ENCODE measurements at regions not wholly inside any gene's neighbourhood (a gene's known extent, or its start where the extent isn't known, plus 50 kb on each side); places are given as distances from the start of the nearest gene placed in this dataset.
"Not testable (repeated sequence)": the region's sequence is repeated elsewhere in the genome, so short reads cannot be mapped to it uniquely, and the experiment has no call there.

- no peak overlapping the region for H3K4me3 ChIP-seq (replicated peaks in 1 of 2; ENCODE audit: low read depth in 2 of 2, low read length in 2 of 2)
- TF ChIP-seq, protein P1, sequence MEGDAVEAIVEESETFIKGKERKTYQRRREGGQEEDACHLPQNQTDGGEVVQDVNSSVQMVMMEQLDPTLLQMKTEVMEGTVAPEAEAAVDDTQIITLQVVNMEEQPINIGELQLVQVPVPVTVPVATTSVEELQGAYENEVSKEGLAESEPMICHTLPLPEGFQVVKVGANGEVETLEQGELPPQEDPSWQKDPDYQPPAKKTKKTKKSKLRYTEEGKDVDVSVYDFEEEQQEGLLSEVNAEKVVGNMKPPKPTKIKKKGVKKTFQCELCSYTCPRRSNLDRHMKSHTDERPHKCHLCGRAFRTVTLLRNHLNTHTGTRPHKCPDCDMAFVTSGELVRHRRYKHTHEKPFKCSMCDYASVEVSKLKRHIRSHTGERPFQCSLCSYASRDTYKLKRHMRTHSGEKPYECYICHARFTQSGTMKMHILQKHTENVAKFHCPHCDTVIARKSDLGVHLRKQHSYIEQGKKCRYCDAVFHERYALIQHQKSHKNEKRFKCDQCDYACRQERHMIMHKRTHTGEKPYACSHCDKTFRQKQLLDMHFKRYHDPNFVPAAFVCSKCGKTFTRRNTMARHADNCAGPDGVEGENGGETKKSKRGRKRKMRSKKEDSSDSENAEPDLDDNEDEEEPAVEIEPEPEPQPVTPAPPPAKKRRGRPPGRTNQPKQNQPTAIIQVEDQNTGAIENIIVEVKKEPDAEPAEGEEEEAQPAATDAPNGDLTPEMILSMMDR (IDR thresholded peaks at IDR 0.05; ENCODE audit: low read depth, low read length): no peak
- peak in 1 of 2 donors; percentile 21 for DNase-seq (ENCODE audit: low read depth in 2 of 2)
These were observed 79.8 kb upstream of the DIO2 start for GRCh38 chr14:80291101-80291500.

DNA sequence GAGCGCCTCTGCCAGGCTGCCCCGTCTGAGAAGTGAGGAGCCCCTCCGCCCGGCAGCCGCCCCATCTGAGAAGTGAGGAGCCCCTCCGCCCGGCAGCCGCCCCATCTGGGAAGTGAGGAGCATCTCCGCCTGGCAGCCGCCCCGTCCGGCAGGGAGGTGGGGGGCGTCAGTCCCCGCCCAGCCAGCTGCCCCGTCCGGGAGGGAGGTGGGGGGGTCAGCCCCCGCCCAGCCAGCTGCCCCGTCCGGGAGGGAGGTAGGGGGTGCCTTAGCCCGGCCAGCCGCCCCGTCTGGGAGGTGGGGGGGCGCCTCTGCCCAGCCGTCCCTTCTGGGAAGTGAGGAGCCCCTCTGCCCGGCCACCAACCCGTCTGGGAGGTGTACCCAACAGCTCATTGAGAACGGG, 75.4 kb upstream of the DIO2 start:
- not testable (repeated sequence) for DNase-seq (ENCODE audit: low read depth in 2 of 2); H3K4me3 ChIP-seq (replicated peaks in 1 of 2; ENCODE audit: low read depth in 2 of 2, low read length in 2 of 2)

GRCh38 chr14:80278293-80279023, 67.2 kb upstream of the DIO2 start:
- DNase-seq (ENCODE audit: low read depth in 2 of 2): peak; percentile 62 to 82
- no peak overlapping the region for H3K4me3 ChIP-seq (replicated peaks in 1 of 2; ENCODE audit: low read depth in 2 of 2, low read length in 2 of 2)
- TF ChIP-seq, protein P1 (IDR thresholded peaks at IDR 0.05; ENCODE audit: low read depth, low read length): no peak

DNA sequence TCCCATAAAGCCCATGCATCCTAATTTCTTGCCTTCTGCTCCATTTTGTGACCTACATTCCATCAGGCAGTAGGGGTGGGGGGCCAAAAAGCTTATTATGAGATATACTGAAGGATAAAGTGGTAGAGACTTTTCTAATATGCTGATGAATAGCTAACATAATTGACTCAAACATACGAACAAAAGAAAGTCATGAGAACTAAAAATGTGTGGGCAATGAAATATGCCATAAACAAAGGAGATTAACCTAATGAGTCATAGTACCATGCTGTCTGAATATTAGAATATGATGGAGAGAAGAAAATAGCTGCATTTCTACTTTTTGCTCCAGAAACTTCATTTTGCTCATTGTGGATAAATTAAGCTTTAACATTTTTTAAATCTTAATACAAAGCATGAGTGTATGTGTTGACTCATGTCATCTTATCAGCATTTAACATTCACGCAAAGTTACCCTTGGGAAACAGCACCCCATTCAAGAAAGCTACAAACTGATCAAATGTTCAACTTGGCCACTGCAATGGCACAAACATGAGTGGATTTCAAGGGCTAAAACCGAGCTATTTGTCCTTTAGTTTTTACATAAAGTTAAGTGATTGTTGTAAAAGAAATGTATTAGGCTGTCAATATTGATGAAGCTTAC, 64.0 kb upstream of the DIO2 start:
- TF ChIP-seq, protein P1 (IDR thresholded peaks at IDR 0.05; ENCODE audit: low read depth, low read length): no peak
- peak; percentile 51 to 63 for DNase-seq (ENCODE audit: low read depth in 2 of 2)
- H3K4me3 ChIP-seq (replicated peaks in 1 of 2; ENCODE audit: low read depth in 2 of 2, low read length in 2 of 2): no peak overlapping the region

- H3K4me3 ChIP-seq (replicated peaks in 1 of 2; ENCODE audit: low read depth in 2 of 2, low read length in 2 of 2); DNase-seq (ENCODE audit: low read depth in 2 of 2): not testable (repeated sequence)
These were observed 63.0 kb upstream of the DIO2 start for GRCh38 chr14:80274310-80274709.

DNA sequence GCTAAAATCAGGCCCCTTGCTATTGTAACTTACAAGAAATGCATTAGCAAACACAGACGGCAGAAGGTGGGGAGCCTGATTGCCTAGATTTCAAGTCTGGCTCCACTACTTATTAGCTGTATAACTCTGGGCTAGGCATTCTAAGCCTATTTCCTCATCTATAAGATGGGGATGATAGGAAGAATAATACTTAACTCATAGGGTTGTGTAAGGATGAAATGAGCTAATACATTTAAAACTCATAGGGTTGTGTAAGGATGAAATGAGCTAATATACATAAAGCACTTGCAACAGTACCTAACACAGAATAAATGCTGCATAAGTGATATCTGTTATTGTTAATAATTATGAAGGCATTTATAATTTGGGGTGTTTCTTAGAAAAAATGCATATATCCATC, 60.1 kb upstream of the DIO2 start:
- H3K4me3 ChIP-seq (replicated peaks in 1 of 2; ENCODE audit: low read depth in 2 of 2, low read length in 2 of 2): no peak overlapping the region
- DNase-seq (ENCODE audit: low read depth in 2 of 2): peak; percentile 8 to 41
- TF ChIP-seq, protein P1 (IDR thresholded peaks at IDR 0.05; ENCODE audit: low read depth, low read length): no peak

DNA sequence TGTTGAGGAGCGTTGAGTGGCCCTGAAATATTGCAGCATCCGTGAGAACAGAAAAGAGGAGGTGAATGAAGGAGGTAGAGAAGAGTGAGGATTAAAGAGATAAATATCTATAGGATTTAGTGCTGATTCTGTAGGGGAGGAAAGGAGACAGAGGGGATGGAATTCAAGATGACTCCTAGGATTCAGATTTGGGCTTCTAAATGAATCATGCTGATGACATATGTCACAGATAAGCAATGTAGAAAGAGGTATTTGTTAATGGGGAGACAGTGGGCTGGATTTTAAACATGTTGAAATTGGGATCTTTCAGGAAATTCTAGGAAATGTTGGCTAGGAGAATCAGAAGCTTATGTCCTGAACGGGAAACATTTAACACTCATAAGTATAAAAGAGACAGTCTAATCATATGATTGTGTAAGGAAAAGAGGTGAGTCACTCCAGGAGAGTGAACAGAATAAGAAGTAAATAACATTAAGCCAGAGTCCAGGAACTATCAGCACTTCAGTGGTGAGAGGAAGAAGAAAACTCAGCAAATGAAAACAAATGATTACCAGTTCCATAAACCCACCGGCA, 58.1 kb upstream of the DIO2 start:
- H3K4me3 ChIP-seq (replicated peaks in 1 of 2; ENCODE audit: low read depth in 2 of 2, low read length in 2 of 2): no peak overlapping the region
- TF ChIP-seq, protein P1 (IDR thresholded peaks at IDR 0.05; ENCODE audit: low read depth, low read length): no peak
- peak; percentile 67 to 71 for DNase-seq (ENCODE audit: low read depth in 2 of 2)

Measured in cardiac fibroblast (primary cell).